MG63 (cell line): ENCODE measurements at regions not wholly inside any gene's neighbourhood (a gene's known extent, or its start where the extent isn't known, plus 50 kb on each side); places are given as distances from the start of the nearest gene placed in this dataset.

ENCODE experiments used
- DNase-seq: peaks from one replicate; pipeline ENCODE4 v3.0.0-alpha.2; 2020
- H3K27me3 ChIP-seq: fragments of 250-450 bp; sonication (Bioruptor Pico); 2 replicates; pipeline ENCODE4 v1.5.1; 2020; ENCODE audit warnings: mild to moderate bottlenecking, moderate library complexity
- H3K36me3 ChIP-seq: fragments of 250-450 bp; sonication (Bioruptor Pico); 2 replicates; pipeline ENCODE4 v1.5.1; 2020; ENCODE audit warnings: mild to moderate bottlenecking, moderate library complexity
- H3K4me3 ChIP-seq: fragments of 250-450 bp; sonication (Bioruptor Pico); 2 replicates; pipeline ENCODE4 v1.5.1; 2020; ENCODE audit warnings: mild to moderate bottlenecking, moderate library complexity
- H3K9me3 ChIP-seq: fragments of 250-450 bp; sonication (Bioruptor Pico); 2 replicates; pipeline ENCODE4 v1.5.1; 2020; ENCODE audit warnings: mild to moderate bottlenecking, moderate library complexity

DNA sequence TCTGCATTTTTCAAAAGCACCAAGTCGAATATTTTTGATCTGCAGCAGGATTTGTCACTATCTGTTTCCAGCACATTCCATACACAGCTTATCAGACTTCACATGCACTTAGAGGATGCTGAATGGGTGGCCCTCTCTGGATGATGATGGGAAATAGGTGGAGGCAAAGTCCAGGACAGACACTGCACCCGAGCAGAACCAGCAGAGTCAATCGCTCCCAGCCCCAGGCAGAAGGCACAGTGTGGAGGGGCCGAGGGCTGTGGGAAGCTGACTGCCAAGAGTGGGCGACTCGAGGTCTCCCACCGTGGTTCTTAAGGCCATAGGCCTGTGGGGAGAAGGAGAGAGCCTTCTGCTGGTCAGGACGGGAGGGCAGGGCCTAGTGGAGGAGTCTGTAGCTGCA lies 490.2 kb upstream of the MGMT start:
- H3K9me3 ChIP-seq: no peaks in the 10 kb centered on the region
- no peaks in the 10 kb centered on the region for H3K27me3 ChIP-seq
- no peaks in the 10 kb centered on the region for H3K36me3 ChIP-seq
- H3K4me3 ChIP-seq: no peak overlapping the region
- DNase-seq: no peak

DNA sequence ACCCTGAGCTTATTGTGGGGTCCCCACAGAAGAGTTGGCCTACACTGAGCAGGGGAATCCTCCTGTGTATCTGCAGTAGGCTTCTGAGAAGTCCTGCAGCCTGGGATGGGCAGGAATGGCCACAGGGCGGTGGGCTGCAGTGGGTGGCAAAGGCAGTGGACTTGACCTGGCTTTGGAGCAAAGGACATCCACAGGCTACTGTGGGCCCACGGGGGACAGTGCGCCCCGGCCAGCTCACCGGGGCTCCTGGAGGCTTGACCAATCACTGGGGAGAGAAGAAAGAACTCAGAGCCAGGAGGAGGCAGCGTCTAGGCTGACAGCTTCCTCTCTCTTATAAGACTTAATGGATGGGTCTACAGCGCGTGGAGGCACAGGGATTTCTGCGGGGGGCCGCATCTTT lies 488.8 kb upstream of the MGMT start:
- no peaks in the 10 kb centered on the region for H3K27me3 ChIP-seq
- no peak for DNase-seq
- H3K9me3 ChIP-seq: no peaks in the 10 kb centered on the region
- no peaks in the 10 kb centered on the region for H3K36me3 ChIP-seq
- H3K4me3 ChIP-seq: no peak overlapping the region

DNA sequence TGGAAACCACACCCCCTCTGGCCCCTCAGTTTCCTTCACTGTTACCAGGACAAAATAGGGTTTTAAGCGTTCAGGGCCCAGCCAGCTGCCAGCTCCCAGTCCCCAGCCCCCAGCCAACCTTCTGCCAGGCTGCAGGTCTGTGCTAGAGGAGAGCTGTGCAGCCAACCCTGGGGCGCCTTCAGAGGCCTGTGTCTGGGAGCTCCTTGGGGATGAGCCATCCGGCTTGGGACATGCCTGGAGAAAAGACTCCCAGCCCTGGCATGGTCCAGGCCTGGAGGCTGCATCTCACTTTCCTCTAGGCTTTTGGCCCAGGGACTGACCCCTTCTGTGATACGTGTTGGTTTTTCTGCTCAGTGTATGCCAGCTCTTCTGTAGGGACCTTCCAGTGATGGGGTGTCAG lies 487.6 kb upstream of the MGMT start:
- no peaks in the 10 kb centered on the region for H3K9me3 ChIP-seq

DNA sequence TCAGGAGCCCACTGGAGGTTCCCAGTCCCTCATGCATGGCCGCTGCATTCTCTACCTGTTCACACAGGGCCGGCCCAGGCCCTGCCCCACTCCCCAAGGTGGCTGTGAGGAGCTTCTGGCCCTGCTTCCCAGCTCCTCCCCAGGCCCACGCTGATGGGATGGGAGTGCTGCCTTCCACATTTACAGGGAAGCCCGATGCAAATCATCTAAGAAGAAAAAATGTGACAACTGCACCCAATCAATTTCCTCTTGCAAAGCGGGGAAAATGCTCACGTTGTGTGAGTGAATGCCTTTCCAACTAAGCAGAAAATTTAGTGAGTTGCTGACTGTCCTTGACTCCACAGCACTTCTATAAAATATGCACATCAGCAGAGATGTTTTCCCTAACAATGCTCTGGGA lies 485.8 kb upstream of the MGMT start:
- no peak for DNase-seq

More for the DNA sequence above, 487.6 kb upstream of the MGMT start:
- Histone ChIP-seq H3K36me3 (no peaks in the 10 kb centered on the region), H3K27me3 (no peaks in the 10 kb centered on the region), H3K4me3 (no peak overlapping the region)
- no peak for DNase-seq

DNA sequence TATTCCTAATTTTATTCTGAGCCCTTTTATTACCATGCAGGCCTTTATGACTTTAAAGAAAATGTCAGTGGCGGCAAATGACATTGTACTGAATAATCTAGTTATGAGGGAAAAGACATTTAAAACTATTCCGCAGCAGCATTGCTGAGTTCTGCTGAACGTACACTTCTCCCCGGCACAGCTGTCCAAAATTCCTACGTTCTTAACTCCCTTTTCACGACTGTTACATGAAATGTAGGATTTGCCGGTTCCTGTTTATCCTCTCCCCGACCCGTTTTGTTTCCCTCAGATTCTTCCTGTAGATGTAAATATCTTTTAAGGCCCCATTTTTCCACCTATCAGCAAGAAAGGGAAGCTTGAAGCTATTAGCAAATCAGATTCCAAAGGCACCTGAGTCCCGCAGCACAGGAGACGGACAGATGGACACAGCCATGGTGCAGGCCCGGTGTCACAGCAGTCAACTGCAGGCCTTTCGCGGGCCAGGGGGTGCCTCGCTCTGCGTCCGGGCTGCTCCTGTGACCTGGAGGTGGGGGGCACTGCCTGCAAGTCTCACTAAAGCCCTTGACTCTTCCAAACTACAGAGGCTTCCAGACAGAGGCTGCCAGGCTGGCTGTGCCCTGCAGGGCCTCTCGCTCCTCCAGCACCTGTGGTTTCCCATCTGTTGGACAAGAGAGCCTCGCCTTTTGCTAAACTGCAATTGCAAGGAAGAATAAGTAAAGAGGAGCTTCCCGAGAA lies 485.0 kb upstream of the MGMT start:
- H3K36me3 ChIP-seq: no peaks in the 10 kb centered on the region
- DNase-seq: no peak
- H3K4me3 ChIP-seq: no peak overlapping the region
- no peaks in the 10 kb centered on the region for H3K9me3 ChIP-seq
- H3K27me3 ChIP-seq: no peaks in the 10 kb centered on the region

More for the DNA sequence above, 485.8 kb upstream of the MGMT start:
- H3K9me3 ChIP-seq: no peaks in the 10 kb centered on the region
- no peaks in the 10 kb centered on the region for H3K36me3 ChIP-seq
- H3K4me3 ChIP-seq: no peak overlapping the region
- H3K27me3 ChIP-seq: no peaks in the 10 kb centered on the region

DNA sequence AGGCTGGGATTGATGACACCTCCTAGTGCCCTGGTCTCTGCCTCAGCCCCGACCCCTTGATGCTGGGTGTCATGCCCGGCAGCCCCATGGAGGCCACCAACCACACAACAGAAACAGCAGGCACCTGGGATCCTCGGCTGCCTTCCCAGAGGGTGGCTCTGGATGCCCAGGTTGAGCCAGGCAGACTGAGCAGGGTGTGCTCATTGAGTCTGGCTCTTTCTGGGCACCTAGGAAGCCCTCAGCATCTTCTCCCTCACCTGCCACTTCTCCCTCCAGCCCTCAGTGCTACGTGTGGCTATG lies 484.5 kb upstream of the MGMT start:
- H3K9me3 ChIP-seq: no peaks in the 10 kb centered on the region
- H3K27me3 ChIP-seq: no peaks in the 10 kb centered on the region
- no peak for DNase-seq
- no peak overlapping the region for H3K4me3 ChIP-seq
- H3K36me3 ChIP-seq: no peaks in the 10 kb centered on the region

DNA sequence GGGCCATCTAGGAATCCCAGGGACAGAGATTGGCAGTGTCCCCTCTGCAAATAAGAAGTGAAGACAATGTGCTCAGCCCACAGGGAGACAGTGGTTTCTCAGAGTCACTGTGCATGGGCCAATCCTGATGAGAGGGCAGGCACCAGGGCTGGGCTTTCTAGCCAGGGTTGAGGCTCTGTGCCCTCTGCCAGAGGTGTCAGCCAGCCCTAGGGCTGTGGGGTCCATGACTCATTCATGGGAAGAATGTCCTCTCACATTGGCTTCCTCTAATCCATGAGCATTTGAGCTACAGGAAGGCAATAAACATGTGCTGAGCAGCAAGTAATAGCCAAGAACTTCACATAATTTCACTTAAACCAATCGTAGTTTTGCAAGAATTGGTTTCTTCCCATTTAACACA lies 482.0 kb upstream of the MGMT start:
- peak; percentile 71 for DNase-seq
- Histone ChIP-seq H3K4me3 (no peak overlapping the region), H3K36me3 (no peaks in the 10 kb centered on the region), H3K9me3 (no peaks in the 10 kb centered on the region), H3K27me3 (no peaks in the 10 kb centered on the region)

DNA sequence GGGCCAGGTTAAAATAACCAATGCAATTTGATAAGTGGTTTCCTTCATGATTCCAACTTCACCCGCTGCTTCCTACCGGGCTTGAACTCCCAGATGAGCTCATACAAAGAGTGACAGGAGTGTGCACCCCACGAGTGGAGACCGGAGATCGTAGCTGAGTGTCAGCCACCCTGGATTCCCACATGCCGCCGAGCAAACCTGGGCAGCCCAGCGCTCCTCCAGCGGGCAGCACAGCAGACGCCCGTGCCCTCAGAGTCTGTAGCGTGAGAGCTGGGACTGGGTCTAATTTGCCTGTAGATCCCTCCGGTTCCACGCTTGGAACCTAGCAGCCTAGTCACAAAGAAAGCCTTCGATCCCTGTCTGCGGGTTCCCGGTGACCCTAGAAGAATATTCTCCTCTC lies 476.1 kb upstream of the MGMT start:
- Histone ChIP-seq H3K4me3 (no peak overlapping the region), H3K9me3 (no peaks in the 10 kb centered on the region), H3K36me3 (no peaks in the 10 kb centered on the region), H3K27me3 (no peaks in the 10 kb centered on the region)
- no peak for DNase-seq

DNA sequence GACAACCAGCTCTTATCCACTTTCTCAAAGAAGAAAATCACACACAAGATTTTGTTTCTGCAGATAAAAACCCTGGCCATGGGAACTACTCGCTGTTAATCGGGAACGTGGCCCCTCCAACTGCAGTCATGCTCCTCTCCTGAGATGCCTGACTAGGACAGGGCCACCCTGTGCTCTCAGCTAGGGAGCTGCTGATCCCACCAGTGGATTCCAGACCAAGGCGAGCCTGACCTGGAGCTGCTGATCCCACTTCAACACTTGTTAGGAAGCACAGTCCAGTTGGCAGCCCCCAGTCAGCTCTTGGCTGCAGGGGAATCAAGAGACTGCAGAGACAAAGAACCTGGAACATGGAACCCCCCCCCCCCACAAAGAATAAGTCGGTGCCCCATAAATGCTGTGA lies 474.3 kb upstream of the MGMT start:
- no peaks in the 10 kb centered on the region for H3K9me3 ChIP-seq
- H3K4me3 ChIP-seq: no peak overlapping the region
- H3K27me3 ChIP-seq: no peaks in the 10 kb centered on the region
- H3K36me3 ChIP-seq: no peaks in the 10 kb centered on the region
- no peak for DNase-seq

DNA sequence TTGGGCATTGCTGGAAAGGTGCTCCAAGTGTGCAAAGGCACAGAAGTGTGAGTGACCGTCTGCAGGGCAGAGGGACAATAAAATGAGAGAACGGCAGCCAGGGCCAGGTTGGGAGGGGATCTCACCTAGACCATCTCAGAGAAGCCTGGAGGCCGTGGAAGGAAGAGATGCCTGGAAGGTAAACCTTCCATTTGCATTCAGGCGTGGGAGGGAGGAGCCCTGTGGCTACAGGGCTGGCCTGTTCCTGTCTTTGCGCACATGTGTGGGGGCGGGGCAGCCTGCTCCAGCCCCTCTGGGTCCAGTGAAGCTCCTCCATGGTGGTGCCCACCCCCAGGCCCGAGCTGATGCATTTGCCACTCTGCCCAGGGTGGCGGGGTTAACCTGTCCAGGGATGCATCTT lies 473.6 kb upstream of the MGMT start:
- Histone ChIP-seq H3K27me3 (no peaks in the 10 kb centered on the region), H3K4me3 (no peak overlapping the region), H3K9me3 (no peaks in the 10 kb centered on the region), H3K36me3 (no peaks in the 10 kb centered on the region)
- no peak for DNase-seq

DNA sequence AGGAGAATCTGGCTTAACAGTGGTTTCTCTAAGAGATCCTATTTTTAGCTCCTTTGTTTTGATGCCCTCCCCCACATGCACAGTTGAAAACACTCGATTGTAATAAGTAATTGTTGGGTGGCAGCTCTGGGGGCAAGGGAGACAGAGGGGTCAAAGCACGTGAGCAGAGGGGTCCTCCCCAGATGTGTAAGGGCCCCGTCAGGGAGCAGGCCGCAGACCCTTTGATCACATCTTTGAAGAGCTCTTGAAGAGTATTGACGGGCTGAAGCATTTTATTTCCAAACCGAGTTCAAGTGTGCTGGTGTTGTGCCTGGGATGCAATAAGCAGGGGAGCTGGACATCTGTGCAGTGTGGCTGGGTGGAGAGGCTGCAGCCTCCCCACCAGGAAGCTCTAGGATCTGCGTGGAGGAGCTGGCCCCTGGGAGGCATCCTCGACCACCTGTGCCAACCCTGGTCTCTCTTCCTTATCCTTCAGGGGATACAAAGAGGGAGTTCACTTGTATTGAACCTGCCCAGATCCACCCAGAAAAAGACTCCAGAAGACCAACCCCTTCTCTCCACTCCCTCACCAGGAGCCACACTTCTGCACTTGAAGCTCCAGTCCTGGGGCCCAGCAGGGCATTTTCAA lies 473.0 kb upstream of the MGMT start:
- no peaks in the 10 kb centered on the region for H3K36me3 ChIP-seq
- DNase-seq: no peak
- H3K27me3 ChIP-seq: no peaks in the 10 kb centered on the region
- H3K9me3 ChIP-seq: no peaks in the 10 kb centered on the region
- H3K4me3 ChIP-seq: no peak overlapping the region

DNA sequence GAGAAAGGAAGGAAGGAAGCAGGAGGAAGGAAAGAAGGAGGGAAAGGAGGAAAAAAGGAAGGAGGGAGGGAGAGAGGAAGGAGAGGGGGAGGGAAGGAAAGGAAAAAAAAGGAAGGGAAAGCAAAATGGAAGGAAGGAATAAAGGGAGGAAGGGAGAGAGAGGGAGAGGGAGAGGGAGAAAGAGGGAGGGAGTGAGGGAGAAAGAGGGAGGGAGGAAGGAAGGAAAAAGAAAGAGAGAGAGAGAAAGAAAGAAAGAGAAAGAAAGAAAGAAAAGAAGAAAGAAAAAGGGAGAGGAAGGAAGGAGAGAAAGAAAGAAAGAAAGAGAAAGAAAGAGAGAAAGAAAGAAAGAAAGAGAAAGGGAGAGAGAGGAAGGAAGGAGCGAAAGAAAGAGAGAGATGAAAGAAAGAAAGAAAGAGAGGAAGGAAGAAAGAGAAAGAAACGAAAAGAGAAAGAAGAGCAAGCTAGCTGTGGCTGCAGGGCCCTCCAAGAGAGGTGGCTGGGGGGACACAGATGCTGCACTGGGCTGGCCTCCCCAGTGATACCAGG lies 472.4 kb upstream of the MGMT start:
- DNase-seq: no peak
- Histone ChIP-seq H3K9me3 (no peaks in the 10 kb centered on the region), H3K4me3 (no peak overlapping the region), H3K36me3 (no peaks in the 10 kb centered on the region), H3K27me3 (no peaks in the 10 kb centered on the region)

DNA sequence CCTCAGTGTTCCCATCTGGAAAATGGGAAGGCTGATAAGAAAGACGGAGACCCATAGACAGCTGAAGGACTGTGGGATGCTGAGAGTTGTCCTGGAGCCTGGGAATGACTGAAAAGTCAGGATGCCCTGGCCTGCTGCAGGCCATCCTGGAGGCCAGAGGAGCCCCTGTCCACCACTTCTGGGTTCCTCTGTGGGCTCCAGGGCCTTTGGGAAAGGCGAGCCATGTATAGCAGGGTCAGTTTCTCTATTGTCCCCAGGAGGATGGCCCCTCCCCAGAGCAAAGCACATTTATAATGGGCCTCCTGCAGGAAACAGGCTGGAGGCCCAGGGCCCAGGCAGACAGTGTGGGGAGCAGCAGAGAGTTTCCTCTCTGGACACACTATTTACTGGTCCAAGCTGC lies 471.4 kb upstream of the MGMT start:
- no peak overlapping the region for H3K4me3 ChIP-seq
- H3K9me3 ChIP-seq: no peaks in the 10 kb centered on the region
- DNase-seq: no peak
- no peaks in the 10 kb centered on the region for H3K36me3 ChIP-seq
- no peaks in the 10 kb centered on the region for H3K27me3 ChIP-seq

DNA sequence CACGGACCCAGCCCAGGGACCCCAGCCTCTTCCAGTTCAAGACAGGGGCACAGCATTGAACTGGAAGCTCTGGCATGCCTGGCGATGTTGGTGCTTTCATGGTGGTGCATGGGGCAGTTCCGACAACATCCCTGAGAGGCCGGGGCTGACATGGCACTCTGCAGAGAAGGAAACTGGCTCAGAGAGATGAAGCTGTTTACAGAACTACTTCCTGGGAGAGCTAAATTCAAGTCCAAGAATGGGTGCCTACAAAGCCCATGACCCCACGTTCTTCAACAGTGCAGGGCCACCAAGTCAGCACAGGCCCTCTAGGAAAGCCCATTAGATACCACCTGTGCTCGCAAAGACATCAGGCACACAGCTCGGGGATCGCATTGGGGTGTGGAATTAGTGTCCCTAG lies 470.9 kb upstream of the MGMT start:
- no peak for DNase-seq
- Histone ChIP-seq H3K27me3 (no peaks in the 10 kb centered on the region), H3K36me3 (no peaks in the 10 kb centered on the region), H3K4me3 (no peak overlapping the region), H3K9me3 (no peaks in the 10 kb centered on the region)

DNA sequence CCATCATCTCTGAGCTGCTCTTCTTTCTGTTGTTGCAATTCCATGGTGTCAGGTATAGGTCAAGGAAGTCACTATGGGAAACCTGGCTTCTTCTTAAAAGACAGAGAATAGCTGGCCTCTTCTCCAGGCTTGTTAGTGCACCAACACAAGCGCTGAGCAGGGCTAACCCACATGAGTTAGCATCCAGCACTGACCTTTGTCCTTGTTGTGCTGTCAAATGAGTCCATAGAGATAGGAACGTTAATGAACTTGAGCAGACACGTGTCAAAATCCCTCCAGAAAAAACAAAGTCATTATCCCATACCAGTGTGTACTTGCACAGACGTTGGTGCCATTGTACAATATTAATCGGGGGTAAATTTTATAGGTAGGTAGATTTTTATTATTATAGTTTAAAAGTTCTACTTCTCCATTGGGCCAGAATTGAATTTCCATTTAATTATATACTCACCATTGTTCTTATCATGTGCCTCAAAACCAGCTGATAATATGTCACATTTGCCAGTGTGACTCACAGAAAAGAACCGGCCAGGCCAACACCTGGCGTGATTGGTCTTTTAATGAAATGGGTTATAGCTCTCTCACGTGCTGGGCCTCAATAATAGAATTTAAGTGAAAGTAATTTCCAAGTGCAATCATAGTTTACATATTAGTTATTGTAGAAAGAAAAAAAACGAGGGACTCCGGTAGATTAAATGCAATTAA lies 468.8 kb upstream of the MGMT start:
- no peak overlapping the region for H3K4me3 ChIP-seq
- H3K27me3 ChIP-seq: no peaks in the 10 kb centered on the region
- no peak for DNase-seq
- no peaks in the 10 kb centered on the region for H3K9me3 ChIP-seq
- H3K36me3 ChIP-seq: no peaks in the 10 kb centered on the region

DNA sequence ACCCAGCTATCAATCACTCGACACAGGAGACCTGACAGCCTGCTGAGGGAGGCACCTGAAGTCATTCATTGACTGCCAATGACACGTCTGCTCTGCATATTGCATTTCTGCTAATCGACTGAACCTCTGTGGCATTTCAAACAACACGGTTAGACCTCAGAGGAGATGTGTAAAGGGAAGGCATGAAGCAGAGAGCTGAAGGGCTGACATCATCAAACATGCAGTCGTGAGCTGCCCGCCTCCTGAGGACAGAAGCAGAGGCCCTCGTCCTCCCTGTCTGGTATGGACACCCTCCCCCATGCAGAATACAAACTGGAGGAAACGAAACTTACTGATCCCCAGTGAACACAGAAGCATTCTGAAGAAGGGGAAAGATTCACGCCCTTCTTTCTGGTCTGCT lies 462.6 kb upstream of the MGMT start:
- peaks cover 5% of the 10 kb centered on the region for H3K9me3 ChIP-seq
- H3K36me3 ChIP-seq: no peaks in the 10 kb centered on the region
- H3K4me3 ChIP-seq: no peak overlapping the region
- DNase-seq: no peak
- H3K27me3 ChIP-seq: no peaks in the 10 kb centered on the region

DNA sequence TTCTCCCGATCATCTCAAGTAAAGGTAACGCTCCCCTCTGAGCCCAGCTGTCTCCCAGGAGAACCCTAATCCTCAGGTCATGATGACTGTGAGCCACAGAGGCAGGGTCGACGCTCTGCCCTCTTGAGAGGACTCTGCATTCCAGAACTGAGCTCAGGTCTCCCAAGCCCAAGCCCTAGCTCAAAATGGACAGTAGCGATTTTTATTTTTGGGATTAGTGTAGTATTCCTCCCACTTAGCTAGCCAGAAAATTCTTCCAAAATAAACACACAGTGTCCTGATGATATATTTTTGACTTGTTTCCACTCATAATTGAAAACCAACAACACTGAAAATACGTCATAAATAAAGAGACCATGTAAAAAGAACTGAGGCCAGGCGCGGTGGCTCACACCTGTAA lies 462.0 kb upstream of the MGMT start:
- H3K27me3 ChIP-seq: no peaks in the 10 kb centered on the region
- H3K36me3 ChIP-seq: no peaks in the 10 kb centered on the region
- DNase-seq: no peak
- no peak overlapping the region for H3K4me3 ChIP-seq
- H3K9me3 ChIP-seq: peaks cover 5% of the 10 kb centered on the region

DNA sequence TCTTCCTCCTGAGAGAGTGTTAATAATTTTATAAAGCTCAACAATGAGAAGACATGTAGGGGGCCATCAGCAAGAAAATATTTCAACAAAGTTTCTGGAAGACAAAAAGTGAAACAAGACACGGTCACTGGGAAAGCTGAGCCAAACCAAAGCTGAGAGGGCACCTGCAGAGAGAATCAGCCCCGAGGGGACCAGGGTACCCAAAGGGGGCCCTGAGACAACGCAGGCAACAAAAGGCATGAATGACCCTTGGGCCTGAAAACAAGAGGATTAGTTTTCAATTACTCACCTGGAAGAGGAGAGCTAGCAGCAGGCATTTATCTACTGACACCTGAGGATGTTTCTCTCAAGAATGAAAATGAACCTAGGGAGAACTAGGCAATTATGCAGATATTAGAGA lies 461.2 kb upstream of the MGMT start:
- no peak for DNase-seq
- Histone ChIP-seq H3K4me3 (no peak overlapping the region), H3K36me3 (no peaks in the 10 kb centered on the region), H3K27me3 (no peaks in the 10 kb centered on the region), H3K9me3 (peaks cover 5% of the 10 kb centered on the region)
